ENCODE measurements at regions not wholly inside any gene's neighbourhood (a gene's known extent, or its start where the extent isn't known, plus 50 kb on each side); places are given as distances from the start of the nearest gene placed in this dataset.

DNA sequence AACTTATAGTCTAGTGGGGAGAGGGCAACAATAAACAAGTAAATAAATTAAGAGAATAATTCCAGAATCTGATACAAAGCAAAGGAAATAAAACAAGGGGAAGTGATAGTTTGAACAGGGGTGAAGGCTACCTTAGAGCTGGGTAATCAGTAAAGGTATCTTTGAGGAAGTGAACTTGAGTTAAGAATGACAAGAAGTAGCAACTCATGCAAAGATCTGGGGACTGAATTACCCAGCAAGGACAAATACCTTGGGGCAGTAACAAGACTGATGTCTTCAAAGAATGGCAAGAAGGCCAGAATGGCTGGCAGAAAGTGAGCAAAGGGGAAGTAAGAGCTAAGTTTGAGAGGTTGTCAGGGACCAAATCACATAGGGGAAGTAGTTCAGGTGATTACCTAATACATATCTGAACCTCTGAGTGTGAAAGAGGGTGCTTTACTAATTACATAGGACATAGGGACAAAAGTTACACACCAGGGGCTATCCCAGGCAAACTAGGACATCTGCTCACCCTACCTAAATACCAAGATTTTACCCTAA lies 244.6 kb upstream of the HNRNPA3 start:
- H3K9me3 ChIP-seq (ENCODE audit: control insufficient read depth, insufficient read depth, low read depth, low read length), result no peaks in the 10 kb centered on the region
- CTCF ChIA-PET, result interaction anchor here (0.9 kb wide), 1 partner anchor 23 kb away, joined by 3 read pairs; no protein-coding TSS in a partner anchor
- no peaks in the 10 kb centered on the region for H3K36me3 ChIP-seq (ENCODE audit: control insufficient read depth in 2 of 2, insufficient read depth in 1 of 2, low read length in 2 of 2)
- no peak overlapping the region for H3K4me3 ChIP-seq (ENCODE audit: low read depth, low read length)
- no peaks in the 10 kb centered on the region for H3K4me1 ChIP-seq (ENCODE audit: control insufficient read depth, insufficient read depth, low read length)
- TF ChIP-seq, protein P1, sequence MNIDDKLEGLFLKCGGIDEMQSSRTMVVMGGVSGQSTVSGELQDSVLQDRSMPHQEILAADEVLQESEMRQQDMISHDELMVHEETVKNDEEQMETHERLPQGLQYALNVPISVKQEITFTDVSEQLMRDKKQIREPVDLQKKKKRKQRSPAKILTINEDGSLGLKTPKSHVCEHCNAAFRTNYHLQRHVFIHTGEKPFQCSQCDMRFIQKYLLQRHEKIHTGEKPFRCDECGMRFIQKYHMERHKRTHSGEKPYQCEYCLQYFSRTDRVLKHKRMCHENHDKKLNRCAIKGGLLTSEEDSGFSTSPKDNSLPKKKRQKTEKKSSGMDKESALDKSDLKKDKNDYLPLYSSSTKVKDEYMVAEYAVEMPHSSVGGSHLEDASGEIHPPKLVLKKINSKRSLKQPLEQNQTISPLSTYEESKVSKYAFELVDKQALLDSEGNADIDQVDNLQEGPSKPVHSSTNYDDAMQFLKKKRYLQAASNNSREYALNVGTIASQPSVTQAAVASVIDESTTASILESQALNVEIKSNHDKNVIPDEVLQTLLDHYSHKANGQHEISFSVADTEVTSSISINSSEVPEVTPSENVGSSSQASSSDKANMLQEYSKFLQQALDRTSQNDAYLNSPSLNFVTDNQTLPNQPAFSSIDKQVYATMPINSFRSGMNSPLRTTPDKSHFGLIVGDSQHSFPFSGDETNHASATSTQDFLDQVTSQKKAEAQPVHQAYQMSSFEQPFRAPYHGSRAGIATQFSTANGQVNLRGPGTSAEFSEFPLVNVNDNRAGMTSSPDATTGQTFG (tag by site-specific recombination; IDR thresholded peaks at IDR 0.05; ENCODE audit: borderline replicate concordance), result no peak
- TF ChIP-seq ZNF292 (tag by site-specific recombination; IDR thresholded peaks at IDR 0.05; ENCODE audit: borderline replicate concordance, low read depth), result no peak
- TF ChIP-seq ZNF202 (tag by site-specific recombination; IDR thresholded peaks at IDR 0.05; ENCODE audit: borderline replicate concordance), result no peak
- TF ChIP-seq ZNF654 (tag by site-specific recombination; IDR thresholded peaks at IDR 0.05; ENCODE audit: low read depth), result no peak
- TF ChIP-seq ZNF366 (tag by site-specific recombination; conservative IDR thresholded peaks at IDR 0.05), result no peak
- POLR2A ChIA-PET, result no interaction called here
- H3K27ac ChIP-seq (ENCODE audit: extremely low read depth, low read depth, low read length), result no peak overlapping the region

DNA sequence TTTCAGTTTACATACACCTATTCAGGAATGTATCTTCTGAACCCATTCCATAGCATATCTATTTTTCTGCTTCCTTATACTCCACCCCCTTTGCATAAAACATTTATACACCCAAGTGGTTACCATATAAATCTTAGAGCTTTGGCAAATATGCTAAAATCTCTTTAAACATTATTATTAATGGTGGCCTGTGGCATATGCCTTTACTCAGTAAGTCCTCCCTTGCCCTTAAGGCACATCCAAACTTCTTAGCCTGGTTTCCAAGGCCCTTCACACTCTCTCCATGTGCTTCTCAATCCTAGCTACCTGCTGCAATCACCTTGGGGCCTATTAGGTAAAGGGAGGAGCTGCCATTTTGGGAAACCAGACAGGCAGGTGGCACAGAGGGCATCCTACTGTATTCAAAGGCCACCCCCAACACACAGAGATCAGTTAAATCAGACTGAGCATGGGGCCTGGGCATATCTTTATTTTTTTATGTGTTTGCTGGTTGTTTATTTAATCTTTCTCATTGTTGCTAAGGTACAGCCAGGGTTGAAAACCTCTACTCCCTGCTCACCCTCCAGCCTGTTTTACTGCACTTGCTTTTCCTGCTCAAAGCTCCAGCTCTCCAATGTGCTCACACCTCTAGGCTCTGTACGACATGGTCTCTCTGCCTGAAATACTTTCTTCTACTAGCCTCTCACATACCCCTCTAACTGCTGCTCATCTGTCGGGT lies 242.8 kb upstream of the HNRNPA3 start:
- TF ChIP-seq EGR2 (tag by site-specific recombination; IDR thresholded peaks at IDR 0.05; ENCODE audit: low read depth) (no peak), KLF16 (tag by site-specific recombination; IDR thresholded peaks at IDR 0.05) (no peak), ZNF423 (tag by site-specific recombination; IDR thresholded peaks at IDR 0.05) (no peak), ZNF510 (tag by site-specific recombination; IDR thresholded peaks at IDR 0.05; ENCODE audit: insufficient replicate concordance) (no peak), ZNF558 (tag by site-specific recombination; IDR thresholded peaks at IDR 0.05) (no peak), GLI2 (tag by site-specific recombination; IDR thresholded peaks at IDR 0.05; ENCODE audit: borderline replicate concordance, low read depth) (no peak), ZNF626 (tag by site-specific recombination; IDR thresholded peaks at IDR 0.05) (no peak), ZNF701 (tag by site-specific recombination; IDR thresholded peaks at IDR 0.05) (no peak), ZNF544 (tag by site-specific recombination; IDR thresholded peaks at IDR 0.05) (no peak), YY1 (tag by site-specific recombination; IDR thresholded peaks at IDR 0.05) (no peak), ZNF48 (tag by site-specific recombination; IDR thresholded peaks at IDR 0.05) (no peak), GFI1B (tag by site-specific recombination; IDR thresholded peaks at IDR 0.05) (no peak), MZF1 (tag by site-specific recombination; IDR thresholded peaks at IDR 0.05; ENCODE audit: borderline replicate concordance) (no peak), ZSCAN30 (tag by site-specific recombination; IDR thresholded peaks at IDR 0.05) (no peak)
- TF ChIP-seq, protein P2, sequence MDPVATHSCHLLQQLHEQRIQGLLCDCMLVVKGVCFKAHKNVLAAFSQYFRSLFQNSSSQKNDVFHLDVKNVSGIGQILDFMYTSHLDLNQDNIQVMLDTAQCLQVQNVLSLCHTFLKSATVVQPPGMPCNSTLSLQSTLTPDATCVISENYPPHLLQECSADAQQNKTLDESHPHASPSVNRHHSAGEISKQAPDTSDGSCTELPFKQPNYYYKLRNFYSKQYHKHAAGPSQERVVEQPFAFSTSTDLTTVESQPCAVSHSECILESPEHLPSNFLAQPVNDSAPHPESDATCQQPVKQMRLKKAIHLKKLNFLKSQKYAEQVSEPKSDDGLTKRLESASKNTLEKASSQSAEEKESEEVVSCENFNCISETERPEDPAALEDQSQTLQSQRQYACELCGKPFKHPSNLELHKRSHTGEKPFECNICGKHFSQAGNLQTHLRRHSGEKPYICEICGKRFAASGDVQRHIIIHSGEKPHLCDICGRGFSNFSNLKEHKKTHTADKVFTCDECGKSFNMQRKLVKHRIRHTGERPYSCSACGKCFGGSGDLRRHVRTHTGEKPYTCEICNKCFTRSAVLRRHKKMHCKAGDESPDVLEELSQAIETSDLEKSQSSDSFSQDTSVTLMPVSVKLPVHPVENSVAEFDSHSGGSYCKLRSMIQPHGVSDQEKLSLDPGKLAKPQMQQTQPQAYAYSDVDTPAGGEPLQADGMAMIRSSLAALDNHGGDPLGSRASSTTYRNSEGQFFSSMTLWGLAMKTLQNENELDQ (tag by site-specific recombination; IDR thresholded peaks at IDR 0.05; ENCODE audit: low read depth), result no peak
- TF ChIP-seq, protein P3, sequence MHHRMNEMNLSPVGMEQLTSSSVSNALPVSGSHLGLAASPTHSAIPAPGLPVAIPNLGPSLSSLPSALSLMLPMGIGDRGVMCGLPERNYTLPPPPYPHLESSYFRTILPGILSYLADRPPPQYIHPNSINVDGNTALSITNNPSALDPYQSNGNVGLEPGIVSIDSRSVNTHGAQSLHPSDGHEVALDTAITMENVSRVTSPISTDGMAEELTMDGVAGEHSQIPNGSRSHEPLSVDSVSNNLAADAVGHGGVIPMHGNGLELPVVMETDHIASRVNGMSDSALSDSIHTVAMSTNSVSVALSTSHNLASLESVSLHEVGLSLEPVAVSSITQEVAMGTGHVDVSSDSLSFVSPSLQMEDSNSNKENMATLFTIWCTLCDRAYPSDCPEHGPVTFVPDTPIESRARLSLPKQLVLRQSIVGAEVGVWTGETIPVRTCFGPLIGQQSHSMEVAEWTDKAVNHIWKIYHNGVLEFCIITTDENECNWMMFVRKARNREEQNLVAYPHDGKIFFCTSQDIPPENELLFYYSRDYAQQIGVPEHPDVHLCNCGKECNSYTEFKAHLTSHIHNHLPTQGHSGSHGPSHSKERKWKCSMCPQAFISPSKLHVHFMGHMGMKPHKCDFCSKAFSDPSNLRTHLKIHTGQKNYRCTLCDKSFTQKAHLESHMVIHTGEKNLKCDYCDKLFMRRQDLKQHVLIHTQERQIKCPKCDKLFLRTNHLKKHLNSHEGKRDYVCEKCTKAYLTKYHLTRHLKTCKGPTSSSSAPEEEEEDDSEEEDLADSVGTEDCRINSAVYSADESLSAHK (tag by site-specific recombination; IDR thresholded peaks at IDR 0.05), result no peak
- TF ChIP-seq, protein P4, sequence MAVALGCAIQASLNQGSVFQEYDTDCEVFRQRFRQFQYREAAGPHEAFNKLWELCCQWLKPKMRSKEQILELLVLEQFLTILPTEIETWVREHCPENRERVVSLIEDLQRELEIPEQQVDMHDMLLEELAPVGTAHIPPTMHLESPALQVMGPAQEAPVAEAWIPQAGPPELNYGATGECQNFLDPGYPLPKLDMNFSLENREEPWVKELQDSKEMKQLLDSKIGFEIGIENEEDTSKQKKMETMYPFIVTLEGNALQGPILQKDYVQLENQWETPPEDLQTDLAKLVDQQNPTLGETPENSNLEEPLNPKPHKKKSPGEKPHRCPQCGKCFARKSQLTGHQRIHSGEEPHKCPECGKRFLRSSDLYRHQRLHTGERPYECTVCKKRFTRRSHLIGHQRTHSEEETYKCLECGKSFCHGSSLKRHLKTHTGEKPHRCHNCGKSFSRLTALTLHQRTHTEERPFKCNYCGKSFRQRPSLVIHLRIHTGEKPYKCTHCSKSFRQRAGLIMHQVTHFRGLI (tag by site-specific recombination; IDR thresholded peaks at IDR 0.05), result no peak
- no peaks in the 10 kb centered on the region for H3K36me3 ChIP-seq (ENCODE audit: control insufficient read depth in 2 of 2, insufficient read depth in 1 of 2, low read length in 2 of 2)
- POLR2A ChIA-PET, result no interaction called here

More for the DNA sequence above, 242.8 kb upstream of the HNRNPA3 start:
- Histone ChIP-seq H3K27ac (ENCODE audit: extremely low read depth, low read depth, low read length) (no peak overlapping the region), H3K4me1 (ENCODE audit: control insufficient read depth, insufficient read depth, low read length) (no peaks in the 10 kb centered on the region), H3K4me3 (ENCODE audit: low read depth, low read length) (no peak overlapping the region), H3K9me3 (ENCODE audit: control insufficient read depth, insufficient read depth, low read depth, low read length) (no peaks in the 10 kb centered on the region)
- CTCF ChIA-PET, result no interaction called here
